Uterus (tissue), 2 donors: ENCODE measurements at regions not wholly inside any gene's neighbourhood (a gene's known extent, or its start where the extent isn't known, plus 50 kb on each side); places are given as distances from the start of the nearest gene placed in this dataset.

ENCODE experiments used
- POLR2A ChIP-seq, 2 donors: fragments of 450-650 bp; IDR thresholded peaks; one replicate each; pipeline ENCODE4 v1.6.1; 2016; ENCODE audit warnings: antibody characterized with exemption in 2 of 2, mild to moderate bottlenecking in 1 of 2, moderate library complexity in 1 of 2
- TF ChIP-seq, protein P1 (sequence below), 4 experiments: fragments of 200-600 bp in 2 of 4; fragments of 450-650 bp in 2 of 4; sonication (generic) in 2 of 4; IDR thresholded peaks; one replicate each; pipeline ENCODE4 v1.5.1; 2016 to 2019; ENCODE audit warnings: antibody characterized with exemption in 4 of 4, mild to moderate bottlenecking in 2 of 4, moderate library complexity in 1 of 4

DNA sequence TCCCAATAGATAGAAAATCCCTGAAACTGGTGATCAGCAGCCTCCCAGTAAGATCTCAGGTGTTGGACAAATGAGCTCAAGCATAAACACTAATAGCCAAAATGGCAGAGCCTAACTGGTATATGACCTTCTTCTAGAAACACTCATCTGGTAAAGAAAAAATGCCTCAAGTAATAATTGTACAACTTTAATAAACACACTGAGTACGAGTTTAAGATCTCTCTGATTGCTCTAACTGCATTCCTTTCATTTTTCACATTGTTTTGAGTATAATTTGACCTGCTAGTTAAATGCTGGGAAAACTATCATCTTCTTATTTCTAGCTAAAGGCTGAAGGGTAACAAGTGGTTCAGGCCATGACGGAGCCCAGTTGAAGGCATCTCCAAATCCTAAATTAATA lies 2009.5 kb upstream of the PCDH20 start:
- TF ChIP-seq, protein P1, sequence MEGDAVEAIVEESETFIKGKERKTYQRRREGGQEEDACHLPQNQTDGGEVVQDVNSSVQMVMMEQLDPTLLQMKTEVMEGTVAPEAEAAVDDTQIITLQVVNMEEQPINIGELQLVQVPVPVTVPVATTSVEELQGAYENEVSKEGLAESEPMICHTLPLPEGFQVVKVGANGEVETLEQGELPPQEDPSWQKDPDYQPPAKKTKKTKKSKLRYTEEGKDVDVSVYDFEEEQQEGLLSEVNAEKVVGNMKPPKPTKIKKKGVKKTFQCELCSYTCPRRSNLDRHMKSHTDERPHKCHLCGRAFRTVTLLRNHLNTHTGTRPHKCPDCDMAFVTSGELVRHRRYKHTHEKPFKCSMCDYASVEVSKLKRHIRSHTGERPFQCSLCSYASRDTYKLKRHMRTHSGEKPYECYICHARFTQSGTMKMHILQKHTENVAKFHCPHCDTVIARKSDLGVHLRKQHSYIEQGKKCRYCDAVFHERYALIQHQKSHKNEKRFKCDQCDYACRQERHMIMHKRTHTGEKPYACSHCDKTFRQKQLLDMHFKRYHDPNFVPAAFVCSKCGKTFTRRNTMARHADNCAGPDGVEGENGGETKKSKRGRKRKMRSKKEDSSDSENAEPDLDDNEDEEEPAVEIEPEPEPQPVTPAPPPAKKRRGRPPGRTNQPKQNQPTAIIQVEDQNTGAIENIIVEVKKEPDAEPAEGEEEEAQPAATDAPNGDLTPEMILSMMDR (IDR thresholded peaks at IDR 0.05): no peak
- TF ChIP-seq POLR2A (IDR thresholded peaks at IDR 0.05): no peak
